HFFc6 (cell line): ENCODE measurements at regions not wholly inside any gene's neighbourhood (a gene's known extent, or its start where the extent isn't known, plus 50 kb on each side); places are given as distances from the start of the nearest gene placed in this dataset.
A peak's percentile ranks its signal among the peaks of the same experiment; 100 is the strongest.

Experiments
- DNase-seq: peaks from one replicate; pipeline ENCODE4 v3.0.0-alpha.2; 2018
- H3K27ac Mint-ChIP-seq: 2 replicates; pipeline ENCODE4 v1.8.0; 2020; ENCODE audit warnings: mild to moderate bottlenecking, mixed read lengths
- H3K27me3 Mint-ChIP-seq: 2 replicates; pipeline ENCODE4 v1.8.0; 2021; ENCODE audit warnings: mild to moderate bottlenecking, moderate library complexity, mixed read lengths; ENCODE audit not compliant: insufficient read depth
- H3K36me3 Mint-ChIP-seq: 2 replicates; pipeline ENCODE4 v1.8.0; 2021; ENCODE audit warnings: low read depth, mixed read lengths
- H3K4me1 Mint-ChIP-seq: 2 replicates; pipeline ENCODE4 v1.8.0; 2020; ENCODE audit warnings: low read depth, mixed read lengths
- H3K4me3 Mint-ChIP-seq: 2 replicates; pipeline ENCODE4 v1.8.0; 2020; ENCODE audit warnings: mild to moderate bottlenecking, moderate library complexity, mixed read lengths
- H3K9me3 Mint-ChIP-seq: 2 replicates; pipeline ENCODE4 v1.8.0; 2020; ENCODE audit warnings: mild to moderate bottlenecking, mixed read lengths
- CTCF ChIP-seq: fragments of 200-600 bp; sonication (generic); IDR thresholded peaks from 2 replicates; pipeline ENCODE4 v1.5.0; 2021; ENCODE audit warnings: antibody characterized with exemption, mild to moderate bottlenecking

- no peaks in the 10 kb centered on the region for H3K9me3 Mint-ChIP-seq
- TF ChIP-seq CTCF, result no peak
- no peak overlapping the region for H3K27ac Mint-ChIP-seq
- H3K4me3 Mint-ChIP-seq, result no peak overlapping the region
- H3K27me3 Mint-ChIP-seq, result no peaks in the 10 kb centered on the region
- peaks cover 14% of the 10 kb centered on the region for H3K4me1 Mint-ChIP-seq
- no peak for DNase-seq
- H3K36me3 Mint-ChIP-seq, result no peaks in the 10 kb centered on the region
Measured at GRCh38 chr4:119696963-119697362, 68.4 kb upstream of the PDE5A start.

- peaks cover 24% of the 10 kb centered on the region for H3K4me1 Mint-ChIP-seq
- no peak for TF ChIP-seq CTCF
- H3K4me3 Mint-ChIP-seq, result no peak overlapping the region
- H3K36me3 Mint-ChIP-seq, result no peaks in the 10 kb centered on the region
- H3K9me3 Mint-ChIP-seq, result no peaks in the 10 kb centered on the region
- DNase-seq, result no peak
- no peak overlapping the region for H3K27ac Mint-ChIP-seq
- H3K27me3 Mint-ChIP-seq, result no peaks in the 10 kb centered on the region
Measured at GRCh38 chr4:119695216-119695615, 66.6 kb upstream of the PDE5A start.

GRCh38 chr4:119693126-119693525, 64.5 kb upstream of the PDE5A start:
- H3K36me3 Mint-ChIP-seq, result no peaks in the 10 kb centered on the region
- no peak for DNase-seq
- H3K4me3 Mint-ChIP-seq, result no peak overlapping the region
- no peaks in the 10 kb centered on the region for H3K9me3 Mint-ChIP-seq
- H3K27ac Mint-ChIP-seq, result no peak overlapping the region
- H3K27me3 Mint-ChIP-seq, result no peaks in the 10 kb centered on the region
- no peak for TF ChIP-seq CTCF
- peaks cover 24% of the 10 kb centered on the region for H3K4me1 Mint-ChIP-seq

- no peak overlapping the region for H3K27ac Mint-ChIP-seq
- DNase-seq, result peak; percentile 35
Measured at GRCh38 chr4:119692001-119692400, 63.4 kb upstream of the PDE5A start.

GRCh38 chr4:119690871-119691270, 62.3 kb upstream of the PDE5A start:
- H3K4me3 Mint-ChIP-seq, result no peak overlapping the region
- peaks cover 24% of the 10 kb centered on the region for H3K4me1 Mint-ChIP-seq
- DNase-seq, result no peak
- no peak for TF ChIP-seq CTCF
- H3K9me3 Mint-ChIP-seq, result no peaks in the 10 kb centered on the region
- H3K36me3 Mint-ChIP-seq, result no peaks in the 10 kb centered on the region
- H3K27me3 Mint-ChIP-seq, result no peaks in the 10 kb centered on the region
- H3K27ac Mint-ChIP-seq, result no peak overlapping the region

More at GRCh38 chr4:119692001-119692400, 63.4 kb upstream of the PDE5A start:
- Mint-ChIP-seq H3K4me1 (peaks cover 24% of the 10 kb centered on the region), H3K4me3 (no peak overlapping the region), H3K9me3 (no peaks in the 10 kb centered on the region), H3K27me3 (no peaks in the 10 kb centered on the region), H3K36me3 (no peaks in the 10 kb centered on the region)
- TF ChIP-seq CTCF, result peak; percentile 49; the same call in 1 of the 2 replicates

- no peak overlapping the region for H3K4me3 Mint-ChIP-seq
- no peaks in the 10 kb centered on the region for H3K9me3 Mint-ChIP-seq
- H3K4me1 Mint-ChIP-seq, result peaks cover 29% of the 10 kb centered on the region
- no peak for DNase-seq
- H3K36me3 Mint-ChIP-seq, result no peaks in the 10 kb centered on the region
- no peak overlapping the region for H3K27ac Mint-ChIP-seq
- no peak for TF ChIP-seq CTCF
- no peaks in the 10 kb centered on the region for H3K27me3 Mint-ChIP-seq
Measured at GRCh38 chr4:119688446-119688845, 59.8 kb upstream of the PDE5A start.
